A673 (cell line): ENCODE measurements at regions not wholly inside any gene's neighbourhood (a gene's known extent, or its start where the extent isn't known, plus 50 kb on each side); places are given as distances from the start of the nearest gene placed in this dataset.

Experiments used
- CTCF ChIP-seq: fragments of 300-800, 200-600 bp; sonication (generic); conservative IDR thresholded peaks from 2 replicates; pipeline ENCODE4 v1.5.1; 2017; ENCODE audit warnings: low read depth, mild to moderate bottlenecking, antibody characterized with exemption, low read length, moderate library complexity, mixed read lengths
- EZH2 ChIP-seq: fragments of 200-600 bp; sonication (generic); IDR thresholded peaks from 2 replicates; pipeline ENCODE4 v1.6.1; 2017; ENCODE audit warnings: borderline replicate concordance, low read depth, mild to moderate bottlenecking, mixed read lengths, antibody characterized with exemption, low read length; ENCODE audit not compliant: poor library complexity, severe bottlenecking

DNA sequence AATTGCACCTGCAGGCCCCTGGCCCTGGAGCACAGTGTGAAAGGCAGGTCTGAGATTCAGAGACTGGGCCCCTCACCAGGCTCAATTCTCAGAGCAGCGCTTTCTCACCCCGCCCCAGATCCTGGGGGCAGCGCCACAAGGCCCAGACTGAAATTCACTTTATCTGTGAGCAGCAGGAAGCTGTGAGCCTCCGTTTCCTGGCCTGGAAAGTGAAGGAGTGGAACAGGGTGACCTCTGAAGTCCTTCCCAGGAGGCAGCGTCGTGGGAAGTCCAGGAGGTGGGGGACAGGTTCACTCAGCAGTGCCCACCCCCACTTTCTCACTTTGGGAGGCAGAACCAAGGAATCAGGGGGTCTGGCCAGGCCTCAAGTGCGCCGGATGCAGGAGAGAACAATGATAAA is 235.4 kb downstream of the NDUFA10 start:
- TF ChIP-seq CTCF, result no peak
- TF ChIP-seq EZH2, result no peak
